ENCODE measurements at regions not wholly inside any gene's neighbourhood (a gene's known extent, or its start where the extent isn't known, plus 50 kb on each side); places are given as distances from the start of the nearest gene placed in this dataset.

DNA sequence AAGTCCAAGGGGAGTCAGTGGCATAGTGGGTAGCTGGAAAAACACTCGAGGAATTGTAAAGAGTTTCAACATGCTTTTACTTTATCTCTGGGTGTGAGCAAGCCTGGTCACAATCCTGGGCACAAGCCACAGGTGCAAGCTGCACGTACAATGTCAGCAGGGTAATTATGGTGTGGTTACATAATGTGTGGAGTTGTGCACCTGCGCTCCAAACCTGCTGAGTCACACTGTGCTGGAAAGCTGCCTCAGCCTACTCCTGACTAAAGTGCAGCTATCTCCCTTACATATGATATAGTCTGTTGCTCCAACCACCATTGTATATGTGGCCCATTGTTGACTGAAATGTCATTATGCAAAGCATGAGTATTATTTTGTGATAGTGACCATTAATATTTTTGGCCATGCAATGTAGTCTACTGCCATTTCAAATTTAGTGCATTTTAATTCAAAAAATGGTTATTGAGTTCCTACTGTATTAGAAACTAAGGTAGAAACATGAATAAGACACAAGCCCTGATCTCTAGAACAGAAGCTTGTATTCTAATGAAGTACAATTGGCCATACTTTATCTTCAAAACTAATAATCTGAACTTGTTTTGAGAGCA lies 160.9 kb upstream of the SLC30A5 start:
- Histone ChIP-seq H3K4me1 (ENCODE audit: control insufficient read depth, insufficient read depth, low read length) (no peaks in the 10 kb centered on the region), H3K9me3 (ENCODE audit: control insufficient read depth, insufficient read depth, low read depth, low read length) (no peaks in the 10 kb centered on the region), H3K4me3 (ENCODE audit: low read depth, low read length) (no peak overlapping the region), H3K36me3 (ENCODE audit: control insufficient read depth in 2 of 2, insufficient read depth in 1 of 2, low read length in 2 of 2) (no peaks in the 10 kb centered on the region), H3K27ac (ENCODE audit: extremely low read depth, low read depth, low read length) (no peak overlapping the region)
- ChIA-PET POLR2A (no interaction called here), CTCF (interaction anchor here (0.6 kb wide), 1 partner anchor 35 kb away, joined by 3 read pairs; no protein-coding TSS in a partner anchor)
- TF ChIP-seq, protein P1, sequence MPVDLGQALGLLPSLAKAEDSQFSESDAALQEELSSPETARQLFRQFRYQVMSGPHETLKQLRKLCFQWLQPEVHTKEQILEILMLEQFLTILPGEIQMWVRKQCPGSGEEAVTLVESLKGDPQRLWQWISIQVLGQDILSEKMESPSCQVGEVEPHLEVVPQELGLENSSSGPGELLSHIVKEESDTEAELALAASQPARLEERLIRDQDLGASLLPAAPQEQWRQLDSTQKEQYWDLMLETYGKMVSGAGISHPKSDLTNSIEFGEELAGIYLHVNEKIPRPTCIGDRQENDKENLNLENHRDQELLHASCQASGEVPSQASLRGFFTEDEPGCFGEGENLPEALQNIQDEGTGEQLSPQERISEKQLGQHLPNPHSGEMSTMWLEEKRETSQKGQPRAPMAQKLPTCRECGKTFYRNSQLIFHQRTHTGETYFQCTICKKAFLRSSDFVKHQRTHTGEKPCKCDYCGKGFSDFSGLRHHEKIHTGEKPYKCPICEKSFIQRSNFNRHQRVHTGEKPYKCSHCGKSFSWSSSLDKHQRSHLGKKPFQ (tag by site-specific recombination; IDR thresholded peaks at IDR 0.05) = no peak
- TF ChIP-seq KLF7 (tag by site-specific recombination; IDR thresholded peaks at IDR 0.05; ENCODE audit: borderline replicate concordance) (no peak), ZNF366 (tag by site-specific recombination; conservative IDR thresholded peaks at IDR 0.05) (no peak), ZNF404 (tag by site-specific recombination; IDR thresholded peaks at IDR 0.05) (no peak), ZNF585B (tag by site-specific recombination; IDR thresholded peaks at IDR 0.05) (peak; percentile 75), ZBTB17 (tag by site-specific recombination; IDR thresholded peaks at IDR 0.05) (no peak), ZNF248 (tag by site-specific recombination; IDR thresholded peaks at IDR 0.05) (no peak), ZFP41 (tag by site-specific recombination; IDR thresholded peaks at IDR 0.05; ENCODE audit: borderline replicate concordance) (no peak), ZFP69B (tag by site-specific recombination; IDR thresholded peaks at IDR 0.05) (no peak), GLI4 (tag by site-specific recombination; IDR thresholded peaks at IDR 0.05) (no peak), PRDM1 (tag by site-specific recombination; IDR thresholded peaks at IDR 0.05) (no peak), FEZF1 (tag by site-specific recombination; IDR thresholded peaks at IDR 0.05) (no peak), ZNF560 (tag by site-specific recombination; IDR thresholded peaks at IDR 0.05; ENCODE audit: borderline replicate concordance) (no peak), ZNF701 (tag by site-specific recombination; IDR thresholded peaks at IDR 0.05) (no peak), SALL2 (tag by site-specific recombination; IDR thresholded peaks at IDR 0.05; ENCODE audit: borderline replicate concordance) (no peak), ZNF24 (tag by site-specific recombination; IDR thresholded peaks at IDR 0.05) (no peak), ZNF155 (tag by site-specific recombination; IDR thresholded peaks at IDR 0.05) (0 out of 2 replicates have a peak, but pooled peaks have one; percentile 59), KLF9 (tag by site-specific recombination; IDR thresholded peaks at IDR 0.05; ENCODE audit: low read depth) (no peak), ZNF292 (tag by site-specific recombination; IDR thresholded peaks at IDR 0.05; ENCODE audit: borderline replicate concordance, low read depth) (no peak), ZNF184 (tag by site-specific recombination; IDR thresholded peaks at IDR 0.05) (peak; percentile 92)
- TF ChIP-seq, protein P2, sequence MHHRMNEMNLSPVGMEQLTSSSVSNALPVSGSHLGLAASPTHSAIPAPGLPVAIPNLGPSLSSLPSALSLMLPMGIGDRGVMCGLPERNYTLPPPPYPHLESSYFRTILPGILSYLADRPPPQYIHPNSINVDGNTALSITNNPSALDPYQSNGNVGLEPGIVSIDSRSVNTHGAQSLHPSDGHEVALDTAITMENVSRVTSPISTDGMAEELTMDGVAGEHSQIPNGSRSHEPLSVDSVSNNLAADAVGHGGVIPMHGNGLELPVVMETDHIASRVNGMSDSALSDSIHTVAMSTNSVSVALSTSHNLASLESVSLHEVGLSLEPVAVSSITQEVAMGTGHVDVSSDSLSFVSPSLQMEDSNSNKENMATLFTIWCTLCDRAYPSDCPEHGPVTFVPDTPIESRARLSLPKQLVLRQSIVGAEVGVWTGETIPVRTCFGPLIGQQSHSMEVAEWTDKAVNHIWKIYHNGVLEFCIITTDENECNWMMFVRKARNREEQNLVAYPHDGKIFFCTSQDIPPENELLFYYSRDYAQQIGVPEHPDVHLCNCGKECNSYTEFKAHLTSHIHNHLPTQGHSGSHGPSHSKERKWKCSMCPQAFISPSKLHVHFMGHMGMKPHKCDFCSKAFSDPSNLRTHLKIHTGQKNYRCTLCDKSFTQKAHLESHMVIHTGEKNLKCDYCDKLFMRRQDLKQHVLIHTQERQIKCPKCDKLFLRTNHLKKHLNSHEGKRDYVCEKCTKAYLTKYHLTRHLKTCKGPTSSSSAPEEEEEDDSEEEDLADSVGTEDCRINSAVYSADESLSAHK (tag by site-specific recombination; IDR thresholded peaks at IDR 0.05) = no peak
- TF ChIP-seq, protein P3, sequence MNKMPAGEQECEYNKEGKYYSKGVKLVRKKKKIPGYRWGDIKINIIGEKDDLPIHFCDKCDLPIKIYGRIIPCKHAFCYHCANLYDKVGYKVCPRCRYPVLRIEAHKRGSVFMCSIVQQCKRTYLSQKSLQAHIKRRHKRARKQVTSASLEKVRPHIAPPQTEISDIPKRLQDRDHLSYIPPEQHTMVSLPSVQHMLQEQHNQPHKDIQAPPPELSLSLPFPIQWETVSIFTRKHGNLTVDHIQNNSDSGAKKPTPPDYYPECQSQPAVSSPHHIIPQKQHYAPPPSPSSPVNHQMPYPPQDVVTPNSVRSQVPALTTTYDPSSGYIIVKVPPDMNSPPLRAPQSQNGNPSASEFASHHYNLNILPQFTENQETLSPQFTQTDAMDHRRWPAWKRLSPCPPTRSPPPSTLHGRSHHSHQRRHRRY (tag by site-specific recombination; IDR thresholded peaks at IDR 0.05) = no peak
- TF ChIP-seq, protein P4, sequence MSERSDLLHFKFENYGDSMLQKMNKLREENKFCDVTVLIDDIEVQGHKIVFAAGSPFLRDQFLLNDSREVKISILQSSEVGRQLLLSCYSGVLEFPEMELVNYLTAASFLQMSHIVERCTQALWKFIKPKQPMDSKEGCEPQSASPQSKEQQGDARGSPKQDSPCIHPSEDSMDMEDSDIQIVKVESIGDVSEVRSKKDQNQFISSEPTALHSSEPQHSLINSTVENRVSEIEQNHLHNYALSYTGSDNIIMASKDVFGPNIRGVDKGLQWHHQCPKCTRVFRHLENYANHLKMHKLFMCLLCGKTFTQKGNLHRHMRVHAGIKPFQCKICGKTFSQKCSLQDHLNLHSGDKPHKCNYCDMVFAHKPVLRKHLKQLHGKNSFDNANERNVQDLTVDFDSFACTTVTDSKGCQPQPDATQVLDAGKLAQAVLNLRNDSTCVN (tag by site-specific recombination; optimal IDR thresholded peaks at IDR 0.05) = no peak
- TF ChIP-seq, protein P5, sequence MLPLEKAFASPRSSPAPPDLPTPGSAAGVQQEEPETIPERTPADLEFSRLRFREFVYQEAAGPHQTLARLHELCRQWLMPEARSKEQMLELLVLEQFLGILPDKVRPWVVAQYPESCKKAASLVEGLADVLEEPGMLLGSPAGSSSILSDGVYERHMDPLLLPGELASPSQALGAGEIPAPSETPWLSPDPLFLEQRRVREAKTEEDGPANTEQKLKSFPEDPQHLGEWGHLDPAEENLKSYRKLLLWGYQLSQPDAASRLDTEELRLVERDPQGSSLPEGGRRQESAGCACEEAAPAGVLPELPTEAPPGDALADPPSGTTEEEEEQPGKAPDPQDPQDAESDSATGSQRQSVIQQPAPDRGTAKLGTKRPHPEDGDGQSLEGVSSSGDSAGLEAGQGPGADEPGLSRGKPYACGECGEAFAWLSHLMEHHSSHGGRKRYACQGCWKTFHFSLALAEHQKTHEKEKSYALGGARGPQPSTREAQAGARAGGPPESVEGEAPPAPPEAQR (tag by site-specific recombination; IDR thresholded peaks at IDR 0.05) = no peak
- TF ChIP-seq, protein P6, sequence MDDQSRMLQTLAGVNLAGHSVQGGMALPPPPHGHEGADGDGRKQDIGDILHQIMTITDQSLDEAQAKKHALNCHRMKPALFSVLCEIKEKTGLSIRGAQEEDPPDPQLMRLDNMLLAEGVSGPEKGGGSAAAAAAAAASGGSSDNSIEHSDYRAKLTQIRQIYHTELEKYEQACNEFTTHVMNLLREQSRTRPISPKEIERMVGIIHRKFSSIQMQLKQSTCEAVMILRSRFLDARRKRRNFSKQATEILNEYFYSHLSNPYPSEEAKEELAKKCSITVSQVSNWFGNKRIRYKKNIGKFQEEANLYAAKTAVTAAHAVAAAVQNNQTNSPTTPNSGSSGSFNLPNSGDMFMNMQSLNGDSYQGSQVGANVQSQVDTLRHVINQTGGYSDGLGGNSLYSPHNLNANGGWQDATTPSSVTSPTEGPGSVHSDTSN (CRISPR knock-in tag; IDR thresholded peaks at IDR 0.05) = no peak
- TF ChIP-seq, protein P7, sequence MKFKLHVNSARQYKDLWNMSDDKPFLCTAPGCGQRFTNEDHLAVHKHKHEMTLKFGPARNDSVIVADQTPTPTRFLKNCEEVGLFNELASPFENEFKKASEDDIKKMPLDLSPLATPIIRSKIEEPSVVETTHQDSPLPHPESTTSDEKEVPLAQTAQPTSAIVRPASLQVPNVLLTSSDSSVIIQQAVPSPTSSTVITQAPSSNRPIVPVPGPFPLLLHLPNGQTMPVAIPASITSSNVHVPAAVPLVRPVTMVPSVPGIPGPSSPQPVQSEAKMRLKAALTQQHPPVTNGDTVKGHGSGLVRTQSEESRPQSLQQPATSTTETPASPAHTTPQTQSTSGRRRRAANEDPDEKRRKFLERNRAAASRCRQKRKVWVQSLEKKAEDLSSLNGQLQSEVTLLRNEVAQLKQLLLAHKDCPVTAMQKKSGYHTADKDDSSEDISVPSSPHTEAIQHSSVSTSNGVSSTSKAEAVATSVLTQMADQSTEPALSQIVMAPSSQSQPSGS (tag by site-specific recombination; IDR thresholded peaks at IDR 0.05; ENCODE audit: low read depth) = no peak
